ENCODE measurements at regions not wholly inside any gene's neighbourhood (a gene's known extent, or its start where the extent isn't known, plus 50 kb on each side); places are given as distances from the start of the nearest gene placed in this dataset.

DNA sequence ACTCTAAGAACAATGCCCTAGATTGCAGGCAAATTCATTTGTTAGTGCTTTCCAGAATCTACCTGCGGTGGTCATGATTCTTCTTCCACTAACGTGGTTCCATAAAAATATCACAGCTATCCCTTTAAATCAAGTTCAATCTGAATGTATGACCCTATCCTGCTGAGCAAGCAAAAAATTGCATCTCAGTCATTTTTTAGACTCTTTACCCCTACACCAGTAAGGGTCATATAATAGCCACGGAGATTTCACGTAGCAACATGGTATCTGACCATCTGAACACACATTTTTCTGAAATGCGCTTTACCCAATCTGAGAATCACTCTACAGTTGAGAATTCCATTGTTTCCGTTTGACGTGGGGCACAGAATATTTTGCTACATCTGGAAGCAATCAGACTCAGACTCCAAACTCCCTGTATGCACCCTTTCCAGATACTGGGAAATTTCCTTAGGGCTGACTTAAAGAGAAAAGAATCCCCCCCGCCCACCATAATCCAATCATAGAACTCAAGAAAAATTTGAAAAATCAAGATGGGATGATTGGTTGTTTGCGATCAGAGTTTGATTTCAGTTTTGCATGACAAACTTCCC, 699.2 kb upstream of the ZP4 start:
- DNase-seq (ENCODE audit: low spot score) = no peak
- TF ChIP-seq, protein P1, sequence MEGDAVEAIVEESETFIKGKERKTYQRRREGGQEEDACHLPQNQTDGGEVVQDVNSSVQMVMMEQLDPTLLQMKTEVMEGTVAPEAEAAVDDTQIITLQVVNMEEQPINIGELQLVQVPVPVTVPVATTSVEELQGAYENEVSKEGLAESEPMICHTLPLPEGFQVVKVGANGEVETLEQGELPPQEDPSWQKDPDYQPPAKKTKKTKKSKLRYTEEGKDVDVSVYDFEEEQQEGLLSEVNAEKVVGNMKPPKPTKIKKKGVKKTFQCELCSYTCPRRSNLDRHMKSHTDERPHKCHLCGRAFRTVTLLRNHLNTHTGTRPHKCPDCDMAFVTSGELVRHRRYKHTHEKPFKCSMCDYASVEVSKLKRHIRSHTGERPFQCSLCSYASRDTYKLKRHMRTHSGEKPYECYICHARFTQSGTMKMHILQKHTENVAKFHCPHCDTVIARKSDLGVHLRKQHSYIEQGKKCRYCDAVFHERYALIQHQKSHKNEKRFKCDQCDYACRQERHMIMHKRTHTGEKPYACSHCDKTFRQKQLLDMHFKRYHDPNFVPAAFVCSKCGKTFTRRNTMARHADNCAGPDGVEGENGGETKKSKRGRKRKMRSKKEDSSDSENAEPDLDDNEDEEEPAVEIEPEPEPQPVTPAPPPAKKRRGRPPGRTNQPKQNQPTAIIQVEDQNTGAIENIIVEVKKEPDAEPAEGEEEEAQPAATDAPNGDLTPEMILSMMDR (IDR thresholded peaks at IDR 0.05; ENCODE audit: borderline replicate concordance, control extremely low read depth, extremely low read depth, insufficient read depth, missing control alignments) = no peak
- in situ Hi-C loops (cut with MboI; ENCODE audit: low sequenced_read_pairs, unreplicated experiment) = no loop called here

GRCh38 chr1:238582816-238583215, 692.1 kb upstream of the ZP4 start:
- in situ Hi-C loops (cut with MboI; ENCODE audit: low sequenced_read_pairs, unreplicated experiment) = no loop called here
- TF ChIP-seq, protein P1 (IDR thresholded peaks at IDR 0.05; ENCODE audit: borderline replicate concordance, control extremely low read depth, extremely low read depth, insufficient read depth, missing control alignments) = no peak
- DNase-seq (ENCODE audit: low spot score) = no peak

- DNase-seq (ENCODE audit: low spot score) = no peak
- TF ChIP-seq, protein P1 (IDR thresholded peaks at IDR 0.05; ENCODE audit: borderline replicate concordance, control extremely low read depth, extremely low read depth, insufficient read depth, missing control alignments) = no peak
- in situ Hi-C loops (cut with MboI; ENCODE audit: low sequenced_read_pairs, unreplicated experiment) = no loop called here
Observed at GRCh38 chr1:238581332-238581731, 690.6 kb upstream of the ZP4 start.

- in situ Hi-C loops (cut with MboI; ENCODE audit: low sequenced_read_pairs, unreplicated experiment) = no loop called here
- TF ChIP-seq, protein P1 (IDR thresholded peaks at IDR 0.05; ENCODE audit: borderline replicate concordance, control extremely low read depth, extremely low read depth, insufficient read depth, missing control alignments) = no peak
- no peak for DNase-seq (ENCODE audit: low spot score)
Observed at GRCh38 chr1:238568735-238569134, 678.0 kb upstream of the ZP4 start.

GRCh38 chr1:238562341-238562740, 671.6 kb upstream of the ZP4 start:
- no peak for DNase-seq (ENCODE audit: low spot score)
- TF ChIP-seq, protein P1 (IDR thresholded peaks at IDR 0.05; ENCODE audit: borderline replicate concordance, control extremely low read depth, extremely low read depth, insufficient read depth, missing control alignments) = no peak
- in situ Hi-C loops (cut with MboI; ENCODE audit: low sequenced_read_pairs, unreplicated experiment) = no loop called here

DNA sequence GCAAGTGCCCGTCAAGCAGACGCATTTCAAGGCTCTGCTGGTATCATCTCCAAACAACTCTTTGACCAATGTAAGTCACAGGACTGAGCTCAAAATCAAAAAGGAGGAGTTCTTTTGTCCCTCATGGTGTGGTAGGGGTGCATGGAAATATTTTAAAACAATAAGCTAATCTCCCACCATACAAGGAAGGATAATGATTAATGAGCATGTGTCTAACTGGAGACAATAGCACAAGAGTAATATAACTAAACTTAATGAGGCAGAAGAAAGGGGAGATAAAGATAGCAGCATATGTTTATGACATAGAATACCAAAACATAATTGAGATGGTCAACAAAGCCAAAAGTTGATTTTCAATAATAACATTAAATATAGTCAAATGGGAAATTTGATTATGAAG, 668.0 kb upstream of the ZP4 start:
- DNase-seq (ENCODE audit: low spot score) = no peak
- in situ Hi-C loops (cut with MboI; ENCODE audit: low sequenced_read_pairs, unreplicated experiment) = no loop called here
- TF ChIP-seq, protein P1 (IDR thresholded peaks at IDR 0.05; ENCODE audit: borderline replicate concordance, control extremely low read depth, extremely low read depth, insufficient read depth, missing control alignments) = no peak

Data from GM13976 (cell line).